ENCODE measurements at regions not wholly inside any gene's neighbourhood (a gene's known extent, or its start where the extent isn't known, plus 50 kb on each side); places are given as distances from the start of the nearest gene placed in this dataset.

- Histone ChIP-seq H3K79me2 (ENCODE audit: insufficient read depth, low read length) (no peaks in the 10 kb centered on the region), H3K9ac (ENCODE audit: low read length) (no peak overlapping the region), H3K36me3 (ENCODE audit: control insufficient read depth in 1 of 2, insufficient read depth in 2 of 2, low read length in 2 of 2) (no peaks in the 10 kb centered on the region), H3K4me2 (ENCODE audit: low read length) (no peak overlapping the region), H3K4me1 (ENCODE audit: control insufficient read depth in 1 of 2, insufficient read depth in 2 of 2, low read length in 2 of 2) (no peaks in the 10 kb centered on the region), H3K27ac (ENCODE audit: low read depth, low read length) (no peak overlapping the region), H3K27me3 (ENCODE audit: insufficient read depth, low read length) (no peaks in the 10 kb centered on the region; the same call in 1 of the 2 replicates), H3K9me3 (ENCODE audit: control insufficient read depth in 1 of 2, insufficient read depth in 1 of 2, low read depth in 1 of 2, low read length in 2 of 2) (no peaks in the 10 kb centered on the region), H2AFZ (ENCODE audit: low read depth, low read length, poor library complexity, severe bottlenecking) (no peak overlapping the region), H4K20me1 (ENCODE audit: insufficient read depth) (no peaks in the 10 kb centered on the region), H3K9me2 (ENCODE audit: insufficient read depth) (no peaks in the 10 kb centered on the region), H3K4me3 (replicated peaks in 1 of 2; ENCODE audit: low read depth in 1 of 2, low read length in 2 of 2) (no peak overlapping the region)
- intact Hi-C loops (cut with micrococcal nuclease) = no loop called here
- no TSS peak for BruUV-seq (replicated peaks)
- TF ChIP-seq JUND (IDR thresholded peaks at IDR 0.05) (no peak), CBX3 (IDR thresholded peaks at IDR 0.05; ENCODE audit: low read depth) (no peak), EGR1 (IDR thresholded peaks at IDR 0.05; ENCODE audit: low read depth) (no peak), MAX (IDR thresholded peaks at IDR 0.05) (no peak)
- no peak for ATAC-seq
- CTCF ChIA-PET = no interaction called here
- RAD21 ChIA-PET (ENCODE audit: low non-redundant PET in 1 of 2, low total read pairs in 2 of 2, uncharacterized antibody in 2 of 2, unreplicated experiment in 2 of 2) = no interaction called here
- POLR2A ChIA-PET = no interaction called here
- no peak for DNase-seq (ENCODE audit: low read depth, low spot score)
Observed at GRCh38 chr22:44398856-44399837, 86.4 kb upstream of the SHISAL1 start.

GRCh38 chr22:44396727-44397722 lies 84.3 kb upstream of the SHISAL1 start:
- Histone ChIP-seq H4K20me1 (ENCODE audit: insufficient read depth) (no peaks in the 10 kb centered on the region), H3K9me3 (ENCODE audit: control insufficient read depth in 1 of 2, insufficient read depth in 1 of 2, low read depth in 1 of 2, low read length in 2 of 2) (no peaks in the 10 kb centered on the region), H3K36me3 (ENCODE audit: control insufficient read depth in 1 of 2, insufficient read depth in 2 of 2, low read length in 2 of 2) (no peaks in the 10 kb centered on the region), H3K9ac (ENCODE audit: low read length) (no peak overlapping the region), H3K79me2 (ENCODE audit: insufficient read depth, low read length) (no peaks in the 10 kb centered on the region), H2AFZ (ENCODE audit: low read depth, low read length, poor library complexity, severe bottlenecking) (no peak overlapping the region), H3K4me1 (ENCODE audit: control insufficient read depth in 1 of 2, insufficient read depth in 2 of 2, low read length in 2 of 2) (no peaks in the 10 kb centered on the region), H3K27ac (ENCODE audit: low read depth, low read length) (no peak overlapping the region), H3K9me2 (ENCODE audit: insufficient read depth) (no peaks in the 10 kb centered on the region), H3K4me2 (ENCODE audit: low read length) (no peak overlapping the region), H3K4me3 (replicated peaks in 1 of 2; ENCODE audit: low read depth in 1 of 2, low read length in 2 of 2) (no peak overlapping the region), H3K27me3 (ENCODE audit: insufficient read depth, low read length) (no peaks in the 10 kb centered on the region; the same call in 1 of the 2 replicates)
- ChIA-PET CTCF (no interaction called here), POLR2A (no interaction called here), RAD21 (ENCODE audit: low non-redundant PET in 1 of 2, low total read pairs in 2 of 2, uncharacterized antibody in 2 of 2, unreplicated experiment in 2 of 2) (no interaction called here)
- DNase-seq (ENCODE audit: low read depth, low spot score) (no peak), ATAC-seq (no peak)
- intact Hi-C loops (cut with micrococcal nuclease) = no loop called here
- BruUV-seq (replicated peaks) = no TSS peak
- TF ChIP-seq CTCF (IDR thresholded peaks at IDR 0.05 in 2 of 3, conservative IDR thresholded peaks at IDR 0.05 in 1 of 3; ENCODE audit: borderline replicate concordance in 1 of 3, insufficient read depth in 1 of 3, low read depth in 2 of 3, low read length in 2 of 3) = no peak
- TF ChIP-seq ZBTB33 (IDR thresholded peaks at IDR 0.05; ENCODE audit: extremely low read depth, insufficient replicate concordance, low read length) = no peak
- TF ChIP-seq ZNF274 (IDR thresholded peaks at IDR 0.05; ENCODE audit: low read depth, low read length) = no peak
- no peak for TF ChIP-seq SIN3A (IDR thresholded peaks at IDR 0.05; ENCODE audit: low read depth)
- no peak for TF ChIP-seq EZH2 (IDR thresholded peaks at IDR 0.05)
- TF ChIP-seq FOSL1 (IDR thresholded peaks at IDR 0.05; ENCODE audit: low read depth) = no peak

Data from HCT116 (cell line).